ENCODE measurements at regions not wholly inside any gene's neighbourhood (a gene's known extent, or its start where the extent isn't known, plus 50 kb on each side); places are given as distances from the start of the nearest gene placed in this dataset.

- no peaks in the 10 kb centered on the region for H3K4me1 ChIP-seq (ENCODE audit: control insufficient read depth, low read length)
- H3K9me3 ChIP-seq (ENCODE audit: control insufficient read depth, insufficient read depth, low read length), result no peaks in the 10 kb centered on the region
- H3K79me2 ChIP-seq (ENCODE audit: control insufficient read depth, low read length), result no peaks in the 10 kb centered on the region
- H3K4me3 ChIP-seq (ENCODE audit: low read length), result no peak overlapping the region
- H3K27ac ChIP-seq (ENCODE audit: low read depth, low read length), result no peak overlapping the region
- TF ChIP-seq EZH2phosphoT487 (IDR thresholded peaks at IDR 0.05; ENCODE audit: borderline replicate concordance, low read length) (no peak), CTCF (IDR thresholded peaks at IDR 0.05; ENCODE audit: low read depth, low read length, poor library complexity, severe bottlenecking) (no peak)
- H3K27me3 ChIP-seq (ENCODE audit: control insufficient read depth, low read length), result peaks cover 8% of the 10 kb centered on the region
- H3K4me2 ChIP-seq (ENCODE audit: low read length), result no peak overlapping the region
- H3F3A ChIP-seq (ENCODE audit: control insufficient read depth, insufficient read depth), result no peaks in the 10 kb centered on the region
- no peaks in the 10 kb centered on the region for H3K9me2 ChIP-seq (replicated peaks; ENCODE audit: control insufficient read depth, low read length)
- no peaks in the 10 kb centered on the region for H3K36me3 ChIP-seq (ENCODE audit: control insufficient read depth, low read length)
- H4K20me1 ChIP-seq (ENCODE audit: control insufficient read depth, insufficient read depth, low read depth, low read length), result no peaks in the 10 kb centered on the region
These were observed 86.9 kb downstream of the MPP7 start for GRCh38 chr10:28215930-28216329.

- Histone ChIP-seq H3K4me2 (ENCODE audit: low read length) (no peak overlapping the region), H3K4me1 (ENCODE audit: control insufficient read depth, low read length) (no peaks in the 10 kb centered on the region)
- TF ChIP-seq CTCF (IDR thresholded peaks at IDR 0.05; ENCODE audit: low read depth, low read length, poor library complexity, severe bottlenecking), result no peak
- no peak for TF ChIP-seq EZH2phosphoT487 (IDR thresholded peaks at IDR 0.05; ENCODE audit: borderline replicate concordance, low read length)
These were observed 88.6 kb downstream of the MPP7 start for GRCh38 chr10:28214219-28214618.

GRCh38 chr10:28211759-28212158 is 91.1 kb downstream of the MPP7 start:
- H3F3A ChIP-seq (ENCODE audit: control insufficient read depth, insufficient read depth), result no peaks in the 10 kb centered on the region
- no peaks in the 10 kb centered on the region for H3K36me3 ChIP-seq (ENCODE audit: control insufficient read depth, low read length)
- no peaks in the 10 kb centered on the region for H4K20me1 ChIP-seq (ENCODE audit: control insufficient read depth, insufficient read depth, low read depth, low read length)
- no peak overlapping the region for H3K27ac ChIP-seq (ENCODE audit: low read depth, low read length)
- no peaks in the 10 kb centered on the region for H3K9me3 ChIP-seq (ENCODE audit: control insufficient read depth, insufficient read depth, low read length)
- no peak overlapping the region for H3K4me3 ChIP-seq (ENCODE audit: low read length)
- no peaks in the 10 kb centered on the region for H3K79me2 ChIP-seq (ENCODE audit: control insufficient read depth, low read length)
- no peak overlapping the region for H3K4me2 ChIP-seq (ENCODE audit: low read length)
- H3K9me2 ChIP-seq (replicated peaks; ENCODE audit: control insufficient read depth, low read length), result no peaks in the 10 kb centered on the region
- TF ChIP-seq EZH2phosphoT487 (IDR thresholded peaks at IDR 0.05; ENCODE audit: borderline replicate concordance, low read length), result no peak
- no peak for TF ChIP-seq CTCF (IDR thresholded peaks at IDR 0.05; ENCODE audit: low read depth, low read length, poor library complexity, severe bottlenecking)
- H3K4me1 ChIP-seq (ENCODE audit: control insufficient read depth, low read length), result no peaks in the 10 kb centered on the region
- no peaks in the 10 kb centered on the region for H3K27me3 ChIP-seq (ENCODE audit: control insufficient read depth, low read length)

More at GRCh38 chr10:28214219-28214618, 88.6 kb downstream of the MPP7 start:
- no peaks in the 10 kb centered on the region for H3K36me3 ChIP-seq (ENCODE audit: control insufficient read depth, low read length)
- H3K4me3 ChIP-seq (ENCODE audit: low read length), result no peak overlapping the region
- no peaks in the 10 kb centered on the region for H3K9me2 ChIP-seq (replicated peaks; ENCODE audit: control insufficient read depth, low read length)
- 0 out of 2 replicates have a peak, but pooled peaks cover under 1% of the 10 kb centered on the region for H3K27me3 ChIP-seq (ENCODE audit: control insufficient read depth, low read length)
- no peaks in the 10 kb centered on the region for H3K79me2 ChIP-seq (ENCODE audit: control insufficient read depth, low read length)
- no peaks in the 10 kb centered on the region for H3K9me3 ChIP-seq (ENCODE audit: control insufficient read depth, insufficient read depth, low read length)
- H4K20me1 ChIP-seq (ENCODE audit: control insufficient read depth, insufficient read depth, low read depth, low read length), result no peaks in the 10 kb centered on the region
- H3F3A ChIP-seq (ENCODE audit: control insufficient read depth, insufficient read depth), result no peaks in the 10 kb centered on the region
- no peak overlapping the region for H3K27ac ChIP-seq (ENCODE audit: low read depth, low read length)
